Gastrocnemius medialis (tissue), 4 donors: ENCODE measurements at regions not wholly inside any gene's neighbourhood (a gene's known extent, or its start where the extent isn't known, plus 50 kb on each side); places are given as distances from the start of the nearest gene placed in this dataset.

ENCODE experiments used
- ATAC-seq, 2 donors: fragments of 150-250 bp; one replicate each; pipeline ENCODE4 v1.9.1; 2016
- DNase-seq, 2 donors: peaks; one replicate each; pipeline ENCODE4 v3.0.0-alpha.2; 2019
- H3K27ac ChIP-seq, 4 donors: fragments of 200-600 bp; sonication (generic); 1 replicate in 1 of 4; 2 replicates in 3 of 4; pipeline ENCODE4 v1.5.1; 2016 to 2018; ENCODE audit warnings: mild to moderate bottlenecking in 2 of 4, moderate library complexity in 1 of 4
- H3K27me3 ChIP-seq, 3 donors: fragments of 200-600 bp; sonication (generic) in 2 of 3; 1 replicate in 1 of 3; 2 replicates in 2 of 3; pipeline versions ENCODE4 v1.5.1 to v1.6.0; 2016 to 2019; ENCODE audit warnings: mild to moderate bottlenecking in 1 of 3, moderate library complexity in 1 of 3
- H3K36me3 ChIP-seq, 2 donors: fragments of 200-600 bp; sonication (generic) in 1 of 2; one replicate each; pipeline ENCODE4 v1.5.1; 2017 to 2018
- H3K4me1 ChIP-seq, 2 donors: fragments of 200-600 bp; sonication (generic) in 1 of 2; one replicate each; pipeline ENCODE4 v1.5.1; 2016 to 2017; ENCODE audit warnings: mild to moderate bottlenecking in 2 of 2
- H3K4me3 ChIP-seq, 4 donors: fragments of 200-600 bp; sonication (generic) in 3 of 4; 1 replicate in 1 of 4; 2 replicates in 3 of 4; pipeline ENCODE4 v1.5.1; 2016 to 2019; ENCODE audit warnings: mild to moderate bottlenecking in 2 of 4
- H3K9me3 ChIP-seq, 3 donors: fragments of 200-600 bp; sonication (generic) in 2 of 3; 1 replicate in 1 of 3; 2 replicates in 2 of 3; pipeline ENCODE4 v1.5.1; 2016 to 2019
- POLR2A ChIP-seq, 2 donors: fragments of 450-650 bp; IDR thresholded peaks; one replicate each; pipeline ENCODE4 v1.6.1; 2017; ENCODE audit warnings: antibody characterized with exemption in 2 of 2, mild to moderate bottlenecking in 2 of 2, moderate library complexity in 2 of 2
- in situ Hi-C, 4 donors: fragments of 200-750 bp; cut with MboI; loops; one replicate each; pipeline versions ENCODE4 v1.15.0 to v1.8.0; 2017; ENCODE audit warnings: low sequenced_read_pairs in 4 of 4
- intact Hi-C: fragments of 100-400 bp; cut with DNase I; formaldehyde crosslinking; loops from one replicate; pipeline ENCODE4 v1.15.1; 2023; ENCODE audit warnings: low total_unique reads
- TF ChIP-seq, protein P1 (sequence below), 5 experiments: fragments of 450-650 bp in 3 of 5; fragments of 200-600 bp in 2 of 5; sonication (generic) in 2 of 5; IDR thresholded peaks in 4 of 5; conservative IDR thresholded peaks in 1 of 5; 1 replicate in 4 of 5; 2 replicates in 1 of 5; pipeline ENCODE4 v1.5.1; 2016 to 2019; ENCODE audit warnings: antibody characterized with exemption in 5 of 5, mild to moderate bottlenecking in 3 of 5, moderate library complexity in 3 of 5

DNA sequence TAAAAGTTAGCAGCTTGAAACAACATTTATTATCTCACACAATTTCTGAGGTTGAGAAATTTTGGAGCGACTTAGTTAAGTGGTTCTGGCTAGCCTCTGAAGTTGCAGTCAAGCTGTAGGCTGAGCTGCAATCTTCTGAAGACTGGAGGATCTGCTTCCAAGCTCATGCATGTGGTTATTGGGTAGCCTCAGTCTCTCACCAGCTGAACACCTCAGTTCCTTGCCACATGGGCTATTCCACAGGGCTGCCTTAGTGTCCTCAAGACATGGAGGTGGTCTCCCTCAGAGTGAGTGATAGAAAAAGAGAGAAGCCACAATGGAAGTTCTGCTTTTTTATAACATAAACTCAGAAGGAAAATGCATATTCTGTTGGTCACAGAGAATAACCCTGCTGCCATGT, 92.0 kb upstream of the CAMK1G start:
- H3K4me3 ChIP-seq = no peak overlapping the region
- in situ Hi-C loops = no loop called here
- intact Hi-C loops = no loop called here
- H3K4me1 ChIP-seq = no peaks in the 10 kb centered on the region
- ATAC-seq (no peak), DNase-seq (no peak)
- H3K27me3 ChIP-seq = no peaks in the 10 kb centered on the region
- H3K9me3 ChIP-seq = no peaks in the 10 kb centered on the region
- no peaks in the 10 kb centered on the region for H3K36me3 ChIP-seq
- H3K27ac ChIP-seq = no peak overlapping the region
- no peak for TF ChIP-seq POLR2A (IDR thresholded peaks at IDR 0.05)
- TF ChIP-seq, protein P1, sequence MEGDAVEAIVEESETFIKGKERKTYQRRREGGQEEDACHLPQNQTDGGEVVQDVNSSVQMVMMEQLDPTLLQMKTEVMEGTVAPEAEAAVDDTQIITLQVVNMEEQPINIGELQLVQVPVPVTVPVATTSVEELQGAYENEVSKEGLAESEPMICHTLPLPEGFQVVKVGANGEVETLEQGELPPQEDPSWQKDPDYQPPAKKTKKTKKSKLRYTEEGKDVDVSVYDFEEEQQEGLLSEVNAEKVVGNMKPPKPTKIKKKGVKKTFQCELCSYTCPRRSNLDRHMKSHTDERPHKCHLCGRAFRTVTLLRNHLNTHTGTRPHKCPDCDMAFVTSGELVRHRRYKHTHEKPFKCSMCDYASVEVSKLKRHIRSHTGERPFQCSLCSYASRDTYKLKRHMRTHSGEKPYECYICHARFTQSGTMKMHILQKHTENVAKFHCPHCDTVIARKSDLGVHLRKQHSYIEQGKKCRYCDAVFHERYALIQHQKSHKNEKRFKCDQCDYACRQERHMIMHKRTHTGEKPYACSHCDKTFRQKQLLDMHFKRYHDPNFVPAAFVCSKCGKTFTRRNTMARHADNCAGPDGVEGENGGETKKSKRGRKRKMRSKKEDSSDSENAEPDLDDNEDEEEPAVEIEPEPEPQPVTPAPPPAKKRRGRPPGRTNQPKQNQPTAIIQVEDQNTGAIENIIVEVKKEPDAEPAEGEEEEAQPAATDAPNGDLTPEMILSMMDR (IDR thresholded peaks at IDR 0.05 in 4 of 5, conservative IDR thresholded peaks at IDR 0.05 in 1 of 5) = no peak

GRCh38 chr1:209491897-209492296, 91.6 kb upstream of the CAMK1G start:
- intact Hi-C loops = no loop called here
- in situ Hi-C loops = no loop called here
- Histone ChIP-seq H3K27ac (no peak overlapping the region), H3K9me3 (no peaks in the 10 kb centered on the region), H3K4me3 (no peak overlapping the region), H3K36me3 (no peaks in the 10 kb centered on the region), H3K4me1 (no peaks in the 10 kb centered on the region), H3K27me3 (no peaks in the 10 kb centered on the region)
- TF ChIP-seq, protein P1 (IDR thresholded peaks at IDR 0.05 in 4 of 5, conservative IDR thresholded peaks at IDR 0.05 in 1 of 5) = no peak
- no peak for TF ChIP-seq POLR2A (IDR thresholded peaks at IDR 0.05)
- DNase-seq (no peak), ATAC-seq (no peak)

DNA sequence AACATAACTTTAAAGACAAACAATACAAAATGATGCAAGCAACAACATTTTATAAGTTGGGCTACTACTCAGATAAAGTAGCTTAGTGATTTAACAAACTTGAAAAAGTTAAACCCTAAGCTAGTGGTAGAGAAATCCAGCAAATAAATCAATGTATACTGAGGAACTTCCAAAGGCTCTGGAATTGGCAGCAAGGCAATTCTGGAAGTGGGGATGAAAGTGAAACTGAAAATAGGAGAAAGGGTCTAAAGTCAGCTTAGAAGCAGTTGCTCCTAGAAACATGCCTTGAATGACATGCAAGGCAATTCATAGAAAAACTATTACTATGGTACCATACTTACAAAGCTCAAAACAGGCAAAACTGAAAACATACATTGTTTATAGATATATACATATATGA, 90.0 kb upstream of the CAMK1G start:
- no peak for ATAC-seq
- no peak for DNase-seq
- Histone ChIP-seq H3K27me3 (no peaks in the 10 kb centered on the region), H3K27ac (no peak overlapping the region), H3K36me3 (no peaks in the 10 kb centered on the region), H3K4me3 (no peak overlapping the region), H3K4me1 (no peaks in the 10 kb centered on the region), H3K9me3 (no peaks in the 10 kb centered on the region)
- in situ Hi-C loops = no loop called here
- intact Hi-C loops = no loop called here
- TF ChIP-seq POLR2A (IDR thresholded peaks at IDR 0.05) = no peak
- TF ChIP-seq, protein P1 (IDR thresholded peaks at IDR 0.05 in 4 of 5, conservative IDR thresholded peaks at IDR 0.05 in 1 of 5) = no peak

GRCh38 chr1:209497729-209498128, 85.8 kb upstream of the CAMK1G start:
- H3K9me3 ChIP-seq = no peaks in the 10 kb centered on the region
- H3K27ac ChIP-seq = no peak overlapping the region
- DNase-seq = no peak
- no peaks in the 10 kb centered on the region for H3K27me3 ChIP-seq
- no peaks in the 10 kb centered on the region for H3K36me3 ChIP-seq
- no peak for ATAC-seq
- H3K4me3 ChIP-seq = no peak overlapping the region
- in situ Hi-C loops (no loop called here), intact Hi-C loops (no loop called here)
- no peaks in the 10 kb centered on the region for H3K4me1 ChIP-seq
- no peak for TF ChIP-seq POLR2A (IDR thresholded peaks at IDR 0.05)
- TF ChIP-seq, protein P1 (IDR thresholded peaks at IDR 0.05 in 4 of 5, conservative IDR thresholded peaks at IDR 0.05 in 1 of 5) = no peak

DNA sequence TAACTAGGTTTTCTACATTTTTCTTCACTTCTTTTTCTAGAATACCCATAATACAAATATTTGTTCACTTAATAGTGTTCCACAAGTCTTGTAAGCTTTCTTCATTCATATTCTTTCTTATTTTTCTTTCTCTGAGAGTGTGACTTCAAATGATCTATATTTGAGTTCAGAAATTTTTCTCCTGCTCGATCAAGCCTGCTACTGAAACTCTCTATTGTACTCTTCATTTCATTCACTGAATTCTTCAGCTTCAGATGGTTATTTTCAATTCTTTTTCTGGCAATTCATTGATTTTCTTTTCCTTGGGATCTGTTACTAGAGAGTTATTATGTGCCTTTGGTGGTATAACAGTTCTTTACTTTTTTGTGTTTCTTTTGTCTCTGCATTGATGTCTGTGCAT, 82.5 kb upstream of the CAMK1G start:
- intact Hi-C loops = no loop called here
- no peak for TF ChIP-seq POLR2A (IDR thresholded peaks at IDR 0.05)
- TF ChIP-seq, protein P1 (IDR thresholded peaks at IDR 0.05 in 4 of 5, conservative IDR thresholded peaks at IDR 0.05 in 1 of 5) = no peak
- DNase-seq = no peak
- Histone ChIP-seq H3K4me1 (no peaks in the 10 kb centered on the region), H3K36me3 (no peaks in the 10 kb centered on the region), H3K4me3 (no peak overlapping the region), H3K27me3 (no peaks in the 10 kb centered on the region), H3K27ac (no peak overlapping the region), H3K9me3 (no peaks in the 10 kb centered on the region)
- in situ Hi-C loops = no loop called here
- ATAC-seq = no peak
